AG09309 (cell line): ENCODE measurements at regions not wholly inside any gene's neighbourhood (a gene's known extent, or its start where the extent isn't known, plus 50 kb on each side); places are given as distances from the start of the nearest gene placed in this dataset.

ENCODE experiments used
- DNase-seq: peaks from one replicate; pipeline ENCODE4 v3.0.0-alpha.2; 2010; ENCODE audit warnings: low read depth
- H3K4me3 ChIP-seq: 2 replicates; pipeline ENCODE4 v1.5.1; 2011; ENCODE audit warnings: mild to moderate bottlenecking, low read depth, low read length, moderate library complexity; ENCODE audit not compliant: control insufficient read depth
- TF ChIP-seq, protein P1 (sequence below): IDR thresholded peaks from 2 replicates; pipeline ENCODE4 v1.5.1; 2011; ENCODE audit warnings: mild to moderate bottlenecking, low read depth, low read length, inconsistent platforms; ENCODE audit not compliant: insufficient read depth, control insufficient read depth; ENCODE audit errors: missing control alignments

DNA sequence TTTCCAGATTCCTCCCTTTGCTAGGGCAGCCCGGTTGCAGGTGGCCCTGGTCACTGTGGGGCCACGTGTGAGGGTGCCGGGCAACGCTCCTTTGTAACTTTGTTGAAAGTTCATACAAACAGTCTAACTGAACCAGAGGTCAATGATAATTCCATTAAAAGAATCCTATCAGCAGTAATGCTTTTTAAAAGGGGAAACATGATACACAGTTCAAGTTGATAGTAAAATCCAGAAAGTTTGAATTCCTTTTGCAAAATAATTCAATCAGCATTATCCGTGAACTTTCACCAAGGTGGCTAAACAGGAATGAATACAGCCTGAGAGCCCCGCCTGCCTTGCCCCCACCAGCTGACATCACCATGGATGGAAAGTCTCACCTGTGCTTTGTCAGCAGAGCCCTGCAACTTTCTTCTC is 166.2 kb downstream of the ACKR3 start:
- TF ChIP-seq, protein P1, sequence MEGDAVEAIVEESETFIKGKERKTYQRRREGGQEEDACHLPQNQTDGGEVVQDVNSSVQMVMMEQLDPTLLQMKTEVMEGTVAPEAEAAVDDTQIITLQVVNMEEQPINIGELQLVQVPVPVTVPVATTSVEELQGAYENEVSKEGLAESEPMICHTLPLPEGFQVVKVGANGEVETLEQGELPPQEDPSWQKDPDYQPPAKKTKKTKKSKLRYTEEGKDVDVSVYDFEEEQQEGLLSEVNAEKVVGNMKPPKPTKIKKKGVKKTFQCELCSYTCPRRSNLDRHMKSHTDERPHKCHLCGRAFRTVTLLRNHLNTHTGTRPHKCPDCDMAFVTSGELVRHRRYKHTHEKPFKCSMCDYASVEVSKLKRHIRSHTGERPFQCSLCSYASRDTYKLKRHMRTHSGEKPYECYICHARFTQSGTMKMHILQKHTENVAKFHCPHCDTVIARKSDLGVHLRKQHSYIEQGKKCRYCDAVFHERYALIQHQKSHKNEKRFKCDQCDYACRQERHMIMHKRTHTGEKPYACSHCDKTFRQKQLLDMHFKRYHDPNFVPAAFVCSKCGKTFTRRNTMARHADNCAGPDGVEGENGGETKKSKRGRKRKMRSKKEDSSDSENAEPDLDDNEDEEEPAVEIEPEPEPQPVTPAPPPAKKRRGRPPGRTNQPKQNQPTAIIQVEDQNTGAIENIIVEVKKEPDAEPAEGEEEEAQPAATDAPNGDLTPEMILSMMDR, result no peak
- no peak overlapping the region for H3K4me3 ChIP-seq
- no peak for DNase-seq

DNA sequence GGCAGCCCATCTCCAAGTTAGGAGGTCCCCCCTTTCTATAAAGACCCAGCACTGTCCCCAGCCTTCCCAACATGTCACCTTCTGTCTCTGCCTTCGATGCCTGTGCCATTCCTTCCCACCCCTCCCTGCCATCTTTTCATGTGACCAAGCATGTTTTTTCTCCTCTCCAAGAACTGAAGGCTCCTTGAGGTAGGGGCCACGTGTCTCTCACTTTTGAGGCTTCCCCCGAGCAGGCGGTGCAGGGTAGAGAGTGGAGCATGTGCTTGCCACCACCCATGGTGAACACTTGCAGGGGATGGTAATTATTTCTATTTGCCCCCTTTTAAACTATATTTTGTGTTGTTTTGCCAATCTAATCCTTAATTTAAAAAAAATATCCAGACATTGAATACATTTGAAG is 168.4 kb downstream of the ACKR3 start:
- H3K4me3 ChIP-seq, result no peak overlapping the region
- TF ChIP-seq, protein P1, result no peak
- DNase-seq, result no peak

DNA sequence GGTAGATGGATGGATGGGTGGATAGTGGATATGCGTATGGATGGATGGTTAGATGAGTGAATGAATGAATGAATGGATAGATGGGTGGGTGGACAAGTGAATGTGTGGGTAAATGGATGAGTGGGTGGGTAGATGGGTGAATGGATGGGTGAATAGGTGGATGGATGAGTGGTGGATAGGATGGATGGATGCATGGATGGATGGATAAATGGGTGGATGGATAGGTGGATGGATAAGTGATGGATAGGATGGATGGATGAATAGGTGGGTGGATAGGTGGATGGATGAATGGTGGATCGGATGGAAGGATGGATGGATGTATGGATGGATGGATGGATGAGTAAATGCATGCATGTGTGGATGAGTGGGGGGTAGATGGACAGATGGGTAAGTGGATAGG is 169.3 kb downstream of the ACKR3 start:
- H3K4me3 ChIP-seq, result no peak overlapping the region
- TF ChIP-seq, protein P1, result no peak
- no peak for DNase-seq

DNA sequence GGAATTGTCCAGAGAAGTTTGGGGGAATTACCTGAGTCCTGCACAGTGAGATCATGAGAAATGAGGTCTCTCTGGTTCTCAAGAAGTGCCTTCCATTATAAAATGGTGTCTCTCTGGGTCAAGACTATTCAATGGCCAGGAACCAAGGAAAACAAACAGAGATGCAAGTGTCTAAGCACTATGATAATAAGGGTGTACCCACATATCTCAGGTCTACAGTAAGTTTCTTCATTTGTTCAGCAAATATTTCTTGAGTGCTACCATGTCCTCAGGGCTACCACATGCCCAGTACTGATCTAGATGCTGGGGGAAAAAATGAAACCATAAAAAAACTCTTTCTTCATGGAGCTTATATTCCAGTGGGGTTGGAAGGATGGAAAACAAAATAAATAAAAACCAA is 170.0 kb downstream of the ACKR3 start:
- no peak overlapping the region for H3K4me3 ChIP-seq
- TF ChIP-seq, protein P1, result no peak
- no peak for DNase-seq

DNA sequence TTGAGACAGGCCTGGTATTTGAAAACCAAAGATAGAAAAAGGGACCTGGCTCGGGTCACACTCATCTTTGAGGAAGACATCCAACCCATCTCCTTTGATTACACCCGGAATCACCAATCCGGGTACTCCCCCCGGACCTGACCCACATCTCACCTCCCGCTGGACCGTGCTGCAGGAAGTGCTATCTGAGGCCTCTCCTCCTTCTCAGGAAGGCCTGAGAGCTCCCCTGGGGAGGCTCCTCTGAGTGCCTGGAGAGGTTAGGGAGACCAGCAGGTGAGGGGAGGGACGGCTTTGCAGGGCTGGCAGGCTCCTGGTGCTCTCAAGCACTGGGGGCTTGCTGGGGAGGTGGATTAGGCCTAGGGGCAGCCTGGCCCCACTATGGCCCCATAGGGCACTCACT is 170.9 kb downstream of the ACKR3 start:
- TF ChIP-seq, protein P1, result no peak
- no peak overlapping the region for H3K4me3 ChIP-seq
- DNase-seq, result no peak

DNA sequence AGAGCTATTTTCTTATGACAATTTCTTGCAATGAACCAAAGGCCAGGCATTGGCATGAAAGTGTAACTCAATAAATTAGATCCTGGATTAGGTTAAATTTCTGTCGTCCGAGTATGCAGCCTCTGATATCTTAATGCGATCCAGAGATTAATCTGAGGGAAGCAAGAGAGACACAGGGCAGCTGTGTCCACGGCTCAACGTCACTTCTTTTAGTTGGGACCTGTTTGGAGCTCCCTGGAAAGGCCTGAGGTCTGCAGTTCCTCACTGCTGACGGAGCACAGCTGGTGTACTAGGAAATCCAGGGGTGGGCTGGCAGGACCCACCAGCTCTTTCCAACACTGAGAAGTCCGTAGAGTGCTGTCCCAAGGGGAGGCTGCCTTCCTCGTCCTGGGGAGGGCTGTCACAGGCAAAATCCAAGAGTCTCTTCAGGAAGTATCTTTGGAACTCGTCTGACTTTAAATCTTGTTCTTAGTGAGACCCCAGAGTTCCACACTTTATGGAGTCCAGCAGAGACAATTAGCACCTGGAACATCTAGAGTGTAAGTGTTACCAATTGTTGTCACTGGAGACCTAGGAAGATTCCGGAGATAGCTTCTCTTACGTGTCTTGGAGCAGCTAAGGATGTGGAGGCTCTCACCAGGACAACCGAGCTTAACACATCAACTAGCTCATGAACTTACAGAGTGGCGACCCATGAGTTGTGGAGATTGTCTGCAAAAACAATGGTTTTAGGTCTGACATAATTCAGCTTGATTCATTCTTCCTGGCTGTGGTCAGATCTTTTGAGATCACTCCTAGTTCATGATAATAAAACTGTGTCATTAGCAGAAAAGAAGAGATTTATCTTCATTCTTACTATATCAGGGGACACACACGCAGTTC is 173.7 kb downstream of the ACKR3 start:
- TF ChIP-seq, protein P1, result no peak
- H3K4me3 ChIP-seq, result no peak overlapping the region
- DNase-seq, result peak; percentile 94
